ENCODE measurements at regions not wholly inside any gene's neighbourhood (a gene's known extent, or its start where the extent isn't known, plus 50 kb on each side); places are given as distances from the start of the nearest gene placed in this dataset.

GRCh38 chr9:124087226-124087625, 75.7 kb downstream of the LHX2 start:
- TF ChIP-seq CTCF (conservative IDR thresholded peaks at IDR 0.05; ENCODE audit: low read length) (no peak), EZH2phosphoT487 (IDR thresholded peaks at IDR 0.05; ENCODE audit: borderline replicate concordance) (no peak)
